ENCODE measurements at regions not wholly inside any gene's neighbourhood (a gene's known extent, or its start where the extent isn't known, plus 50 kb on each side); places are given as distances from the start of the nearest gene placed in this dataset.

DNA sequence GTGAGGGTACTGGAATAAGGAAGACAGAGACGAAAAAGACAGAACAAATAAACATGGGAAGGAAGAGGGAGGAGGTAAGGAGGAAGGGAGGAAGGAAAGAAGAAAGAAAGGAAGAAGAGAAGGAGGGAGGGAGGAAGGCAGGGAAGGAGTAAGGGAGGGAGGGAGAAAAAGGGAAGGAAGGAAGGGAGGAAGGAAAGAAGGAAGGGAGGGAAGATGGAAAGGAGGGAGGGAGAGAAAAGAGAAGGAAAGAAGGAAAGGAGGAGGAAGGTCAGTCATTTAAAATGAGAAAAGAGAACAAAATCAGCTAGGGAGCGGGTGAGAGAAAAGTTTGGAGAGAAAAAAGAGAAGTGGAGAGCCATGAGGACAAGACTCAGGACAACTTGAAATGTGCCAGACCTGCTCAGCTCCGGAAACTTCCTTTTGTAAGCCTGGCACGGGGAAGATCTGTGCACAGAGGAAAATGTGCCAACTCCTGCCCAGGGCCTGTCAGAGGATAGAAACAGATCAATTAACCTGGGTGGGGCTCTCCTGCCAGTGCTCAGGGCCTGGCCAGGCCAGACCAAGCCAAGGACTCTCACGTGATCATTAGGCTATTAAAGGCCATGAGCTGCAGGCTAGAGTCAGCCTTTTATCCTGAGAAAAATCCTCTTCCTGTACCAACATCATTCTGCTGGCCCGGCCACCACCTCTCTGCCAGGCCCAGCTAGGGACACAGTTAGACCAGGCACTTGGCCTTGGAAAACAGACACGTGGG is 50.1 kb upstream of the BCL6 start:
- peaks cover 0 to 8% of the 10 kb centered on the region in 2 donors for H3K27me3 Mint-ChIP-seq
- ATAC-seq (replicated peaks) (no peak), DNase-seq (no peak)
- peaks cover 0 to 4% of the 10 kb centered on the region in 2 donors for H3K9me3 Mint-ChIP-seq
- peaks cover 24% of the 10 kb centered on the region in 2 donors for H3K4me1 Mint-ChIP-seq
- H3K27ac Mint-ChIP-seq: no peak overlapping the region
- no peak overlapping the region for H3K4me3 Mint-ChIP-seq
- no peaks in the 10 kb centered on the region for H3K36me3 Mint-ChIP-seq

- Mint-ChIP-seq H3K9me3 (peaks cover 0 to 4% of the 10 kb centered on the region in 2 donors), H3K4me3 (no peak overlapping the region), H3K36me3 (no peaks in the 10 kb centered on the region), H3K27me3 (peaks cover 0 to 8% of the 10 kb centered on the region in 2 donors), H3K4me1 (peaks cover 18 to 23% of the 10 kb centered on the region in 2 donors), H3K27ac (no peak overlapping the region)
- no peak for ATAC-seq (replicated peaks)
- no peak for DNase-seq
These were observed 52.9 kb upstream of the BCL6 start for GRCh38 chr3:187798126-187798525.

GRCh38 chr3:187798531-187799530 is 53.6 kb upstream of the BCL6 start:
- Mint-ChIP-seq H3K4me3 (no peak overlapping the region), H3K27me3 (peaks cover 0 to 8% of the 10 kb centered on the region in 2 donors), H3K27ac (no peak overlapping the region), H3K9me3 (peaks cover 0 to 4% of the 10 kb centered on the region in 2 donors), H3K4me1 (peaks cover 20 to 25% of the 10 kb centered on the region in 2 donors), H3K36me3 (no peaks in the 10 kb centered on the region)
- DNase-seq (no peak), ATAC-seq (replicated peaks) (no peak)

GRCh38 chr3:187799942-187800641 is 54.8 kb upstream of the BCL6 start:
- DNase-seq (no peak), ATAC-seq (replicated peaks) (peak; percentile 53 to 54)
- H3K27ac Mint-ChIP-seq: no peak overlapping the region
- no peak overlapping the region for H3K4me3 Mint-ChIP-seq
- peaks cover 31 to 35% of the 10 kb centered on the region in 2 donors for H3K4me1 Mint-ChIP-seq
- H3K36me3 Mint-ChIP-seq: no peaks in the 10 kb centered on the region
- H3K9me3 Mint-ChIP-seq: peaks cover 0 to 4% of the 10 kb centered on the region in 2 donors
- peaks cover 0 to 4% of the 10 kb centered on the region in 2 donors for H3K27me3 Mint-ChIP-seq

- H3K4me3 Mint-ChIP-seq: no peak overlapping the region
- H3K4me1 Mint-ChIP-seq: peaks cover 31 to 35% of the 10 kb centered on the region in 2 donors
- DNase-seq (no peak), ATAC-seq (replicated peaks) (no peak)
- H3K27me3 Mint-ChIP-seq: no peaks in the 10 kb centered on the region
- H3K36me3 Mint-ChIP-seq: peaks cover 0 to 2% of the 10 kb centered on the region in 2 donors
- no peak overlapping the region for H3K27ac Mint-ChIP-seq
- H3K9me3 Mint-ChIP-seq: peaks cover 5 to 6% of the 10 kb centered on the region in 2 donors
These were observed 55.9 kb upstream of the BCL6 start for GRCh38 chr3:187801152-187801551.

- no peak for DNase-seq
- Mint-ChIP-seq H3K9me3 (peaks cover 5 to 6% of the 10 kb centered on the region in 2 donors), H3K27me3 (no peaks in the 10 kb centered on the region), H3K36me3 (peaks cover 2 to 3% of the 10 kb centered on the region in 2 donors), H3K4me1 (peaks cover 31 to 35% of the 10 kb centered on the region in 2 donors), H3K27ac (no peak overlapping the region), H3K4me3 (no peak overlapping the region)
- no peak for ATAC-seq (replicated peaks)
These were observed 57.1 kb upstream of the BCL6 start for GRCh38 chr3:187802203-187802927.

DNA sequence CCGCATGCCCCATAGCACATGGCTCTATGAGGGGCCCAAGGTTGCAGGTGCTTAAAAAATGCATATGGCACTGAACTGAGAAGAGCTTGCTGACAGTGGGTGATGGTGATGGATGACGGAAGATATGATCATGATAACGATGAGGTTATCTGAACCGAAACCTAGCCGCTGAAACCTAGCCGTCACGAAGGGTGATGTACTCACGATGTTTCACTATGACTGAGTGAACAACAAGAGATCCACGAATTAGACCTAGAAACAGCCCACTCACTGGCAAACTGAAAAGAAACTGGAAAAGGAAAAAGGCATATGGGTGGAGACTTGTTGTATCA is 57.6 kb upstream of the BCL6 start:
- no peak overlapping the region for H3K27ac Mint-ChIP-seq
- H3K4me3 Mint-ChIP-seq: no peak overlapping the region
- H3K9me3 Mint-ChIP-seq: peaks cover 5% of the 10 kb centered on the region in 2 donors
- ATAC-seq (replicated peaks) (peak; percentile 33 to 72), DNase-seq (peak; percentile 26)
- peaks cover 31 to 34% of the 10 kb centered on the region in 2 donors for H3K4me1 Mint-ChIP-seq
- no peaks in the 10 kb centered on the region for H3K27me3 Mint-ChIP-seq
- peaks cover 2 to 3% of the 10 kb centered on the region in 2 donors for H3K36me3 Mint-ChIP-seq

DNA sequence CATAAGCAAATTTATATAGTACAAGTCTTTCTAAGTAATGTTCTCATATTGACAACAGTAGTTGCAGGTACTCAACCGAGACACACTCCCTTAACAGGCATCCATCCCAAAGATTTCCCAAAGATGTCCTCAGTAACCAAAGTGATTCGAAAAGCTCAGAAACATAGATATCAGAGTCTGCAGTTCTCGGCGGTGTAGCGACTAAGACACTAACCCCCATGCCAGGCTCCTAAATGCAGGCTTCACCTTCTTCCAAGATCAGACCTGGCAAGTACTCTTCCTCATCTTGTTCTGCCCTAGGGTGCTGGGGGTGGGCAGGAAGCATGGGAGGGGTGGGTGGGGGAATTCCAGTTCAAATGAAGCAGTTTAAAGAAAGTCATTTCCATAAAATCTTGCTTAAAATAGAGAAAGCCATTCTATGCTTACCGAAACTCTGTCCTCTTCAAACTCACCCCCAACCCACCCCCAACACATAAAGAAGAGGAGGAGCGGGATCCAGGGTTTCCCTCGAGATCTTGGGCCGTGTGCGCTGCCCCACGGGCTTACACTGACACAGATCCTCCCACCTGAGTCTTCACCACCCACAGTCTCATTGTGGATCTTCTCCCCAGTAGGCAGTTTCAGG is 59.0 kb upstream of the BCL6 start:
- H3K27ac Mint-ChIP-seq: no peak overlapping the region
- H3K4me3 Mint-ChIP-seq: no peak overlapping the region
- H3K27me3 Mint-ChIP-seq: no peaks in the 10 kb centered on the region
- H3K4me1 Mint-ChIP-seq: peaks cover 30 to 33% of the 10 kb centered on the region in 2 donors
- ATAC-seq (replicated peaks): no peak
- no peak for DNase-seq
- H3K36me3 Mint-ChIP-seq: peaks cover 2 to 3% of the 10 kb centered on the region in 2 donors
- H3K9me3 Mint-ChIP-seq: peaks cover 2 to 5% of the 10 kb centered on the region in 2 donors

GRCh38 chr3:187804745-187805121 is 59.5 kb upstream of the BCL6 start:
- DNase-seq (no peak), ATAC-seq (replicated peaks) (no peak)
- Mint-ChIP-seq H3K27ac (no peak overlapping the region), H3K27me3 (no peaks in the 10 kb centered on the region), H3K36me3 (peaks cover 2 to 3% of the 10 kb centered on the region in 2 donors), H3K9me3 (peaks cover 2 to 5% of the 10 kb centered on the region in 2 donors), H3K4me1 (peaks cover 29 to 31% of the 10 kb centered on the region in 2 donors), H3K4me3 (no peak overlapping the region)

GRCh38 chr3:187805774-187806173 is 60.5 kb upstream of the BCL6 start:
- Mint-ChIP-seq H3K36me3 (peaks cover 2 to 3% of the 10 kb centered on the region in 2 donors), H3K4me1 (peaks cover 28 to 30% of the 10 kb centered on the region in 2 donors), H3K9me3 (peaks cover 2 to 5% of the 10 kb centered on the region in 2 donors), H3K4me3 (no peak overlapping the region), H3K27me3 (no peaks in the 10 kb centered on the region), H3K27ac (no peak overlapping the region)
- DNase-seq: no peak
- no peak for ATAC-seq (replicated peaks)

- Mint-ChIP-seq H3K36me3 (peaks cover 2 to 3% of the 10 kb centered on the region in 2 donors), H3K4me1 (peaks cover 26 to 30% of the 10 kb centered on the region in 2 donors), H3K4me3 (no peak overlapping the region), H3K9me3 (peaks cover 2 to 5% of the 10 kb centered on the region in 2 donors), H3K27ac (no peak overlapping the region), H3K27me3 (no peaks in the 10 kb centered on the region)
- DNase-seq: no peak
- ATAC-seq (replicated peaks): peak; percentile 21 to 58
These were observed 62.0 kb upstream of the BCL6 start for GRCh38 chr3:187807086-187807862.

- Mint-ChIP-seq H3K27me3 (no peaks in the 10 kb centered on the region), H3K36me3 (peaks cover 2 to 3% of the 10 kb centered on the region in 2 donors), H3K27ac (no peak overlapping the region), H3K4me3 (no peak overlapping the region), H3K9me3 (peaks cover 2 to 5% of the 10 kb centered on the region in 2 donors), H3K4me1 (peaks cover 22 to 27% of the 10 kb centered on the region in 2 donors)
- no peak for ATAC-seq (replicated peaks)
- DNase-seq: no peak
These were observed 63.2 kb upstream of the BCL6 start for GRCh38 chr3:187808527-187808895.
